ENCODE measurements at regions not wholly inside any gene's neighbourhood (a gene's known extent, or its start where the extent isn't known, plus 50 kb on each side); places are given as distances from the start of the nearest gene placed in this dataset.

- Histone ChIP-seq H3K4me3 (ENCODE audit: low read depth, low read length) (no peak overlapping the region), H3K27ac (no peak overlapping the region)
- no peak for TF ChIP-seq CTCF (IDR thresholded peaks at IDR 0.05)
These were observed 259.4 kb downstream of the TLE3 start for GRCh38 chr15:69838338-69838737.

GRCh38 chr15:69838994-69839393 is 258.7 kb downstream of the TLE3 start:
- no peak overlapping the region for H3K9ac ChIP-seq
- H3K4me2 ChIP-seq (ENCODE audit: low read length), result no peak overlapping the region
- H3K79me2 ChIP-seq, result no peaks in the 10 kb centered on the region
- H3K36me3 ChIP-seq (ENCODE audit: control insufficient read depth, insufficient read depth, low read length), result no peaks in the 10 kb centered on the region
- no peaks in the 10 kb centered on the region for H3K9me3 ChIP-seq (ENCODE audit: control insufficient read depth, low read length)
- no peak overlapping the region for H3K4me3 ChIP-seq (ENCODE audit: low read depth, low read length)
- no peak overlapping the region for H2AFZ ChIP-seq
- TF ChIP-seq CTCF (IDR thresholded peaks at IDR 0.05), result no peak
- no peak overlapping the region for H3K27ac ChIP-seq
- no peaks in the 10 kb centered on the region for H3K27me3 ChIP-seq (ENCODE audit: control insufficient read depth, insufficient read depth, low read length)
- H3K4me1 ChIP-seq, result no peaks in the 10 kb centered on the region

More at GRCh38 chr15:69838338-69838737, 259.4 kb downstream of the TLE3 start:
- Histone ChIP-seq H3K27me3 (ENCODE audit: control insufficient read depth, insufficient read depth, low read length) (no peaks in the 10 kb centered on the region), H3K4me1 (no peaks in the 10 kb centered on the region), H2AFZ (no peak overlapping the region), H3K9ac (no peak overlapping the region), H3K36me3 (ENCODE audit: control insufficient read depth, insufficient read depth, low read length) (no peaks in the 10 kb centered on the region), H3K4me2 (ENCODE audit: low read length) (no peak overlapping the region), H3K9me3 (ENCODE audit: control insufficient read depth, low read length) (no peaks in the 10 kb centered on the region), H3K79me2 (no peaks in the 10 kb centered on the region)

- Histone ChIP-seq H3K4me2 (ENCODE audit: low read length) (no peak overlapping the region), H3K4me3 (ENCODE audit: low read depth, low read length) (no peak overlapping the region), H3K4me1 (no peaks in the 10 kb centered on the region), H3K27me3 (ENCODE audit: control insufficient read depth, insufficient read depth, low read length) (no peaks in the 10 kb centered on the region), H3K36me3 (ENCODE audit: control insufficient read depth, insufficient read depth, low read length) (no peaks in the 10 kb centered on the region), H3K27ac (no peak overlapping the region), H3K9ac (no peak overlapping the region), H2AFZ (no peak overlapping the region), H3K79me2 (no peaks in the 10 kb centered on the region), H3K9me3 (ENCODE audit: control insufficient read depth, low read length) (no peaks in the 10 kb centered on the region)
- no peak for TF ChIP-seq CTCF (IDR thresholded peaks at IDR 0.05)
These were observed 256.4 kb downstream of the TLE3 start for GRCh38 chr15:69841113-69841828.

GRCh38 chr15:69842851-69843250 is 254.9 kb downstream of the TLE3 start:
- H3K4me1 ChIP-seq, result no peaks in the 10 kb centered on the region
- no peak overlapping the region for H3K4me2 ChIP-seq (ENCODE audit: low read length)
- H3K36me3 ChIP-seq (ENCODE audit: control insufficient read depth, insufficient read depth, low read length), result no peaks in the 10 kb centered on the region
- H3K27me3 ChIP-seq (ENCODE audit: control insufficient read depth, insufficient read depth, low read length), result no peaks in the 10 kb centered on the region
- H2AFZ ChIP-seq, result no peak overlapping the region
- TF ChIP-seq CTCF (IDR thresholded peaks at IDR 0.05), result no peak
- H3K9ac ChIP-seq, result no peak overlapping the region
- no peaks in the 10 kb centered on the region for H3K9me3 ChIP-seq (ENCODE audit: control insufficient read depth, low read length)
- H3K27ac ChIP-seq, result no peak overlapping the region
- no peak overlapping the region for H3K4me3 ChIP-seq (ENCODE audit: low read depth, low read length)
- no peaks in the 10 kb centered on the region for H3K79me2 ChIP-seq
